ENCODE measurements at regions not wholly inside any gene's neighbourhood (a gene's known extent, or its start where the extent isn't known, plus 50 kb on each side); places are given as distances from the start of the nearest gene placed in this dataset.

- TF ChIP-seq ZNF462 (CRISPR knock-in tag; IDR thresholded peaks at IDR 0.05) = no peak
- no peak for TF ChIP-seq CTCF (conservative IDR thresholded peaks at IDR 0.05; ENCODE audit: low read depth in 2 of 2)
- no peak for TF ChIP-seq POLR2AphosphoS5 (IDR thresholded peaks at IDR 0.05; ENCODE audit: low read depth)
These were observed 545.9 kb upstream of the AMELY start (continued) for GRCh38 chrY:7457286-7458015.

- Histone ChIP-seq H3K79me2 (replicated peaks; ENCODE audit: insufficient read depth) (no peaks in the 10 kb centered on the region), H3K4me3 (no peak overlapping the region), H2AFZ (no peak overlapping the region), H4K20me1 (replicated peaks; ENCODE audit: insufficient read depth) (no peaks in the 10 kb centered on the region), H3K27ac (ENCODE audit: low read depth) (no peak overlapping the region), H3K36me3 (ENCODE audit: insufficient read depth) (no peaks in the 10 kb centered on the region), H3K9me2 (ENCODE audit: insufficient read depth) (no peaks in the 10 kb centered on the region), H3K4me1 (ENCODE audit: insufficient read depth) (no peaks in the 10 kb centered on the region), H3K27me3 (ENCODE audit: insufficient read depth) (no peaks in the 10 kb centered on the region), H3K4me2 (no peak overlapping the region), H3F3A (replicated peaks; ENCODE audit: low read depth) (no peaks in the 10 kb centered on the region)
- peaks cover 4% of the 10 kb centered on the region for H3K9me3 Mint-ChIP-seq
- H3K4me3 Mint-ChIP-seq = no peak overlapping the region
- H3K27me3 Mint-ChIP-seq (ENCODE audit: insufficient read depth, low read depth, poor library complexity) = no peaks in the 10 kb centered on the region
- DNase-seq (ENCODE audit: low spot score) (no peak), ATAC-seq (no peak)
- H3K36me3 Mint-ChIP-seq (ENCODE audit: low read depth) = no peaks in the 10 kb centered on the region; the same call in 2 of the 3 replicates
- no peaks in the 10 kb centered on the region for H3K4me1 Mint-ChIP-seq
- no peak overlapping the region for H3K27ac Mint-ChIP-seq
- TF ChIP-seq REST (IDR thresholded peaks at IDR 0.05; ENCODE audit: unreplicated experiment) (no peak), CTCF (conservative IDR thresholded peaks at IDR 0.05; ENCODE audit: low read depth in 2 of 2) (no peak), EZH2 (IDR thresholded peaks at IDR 0.05; ENCODE audit: low read depth, unreplicated experiment) (no peak), ZNF331 (CRISPR knock-in tag; IDR thresholded peaks at IDR 0.05; ENCODE audit: low read depth) (no peak), JUNB (IDR thresholded peaks at IDR 0.05; ENCODE audit: unreplicated experiment) (no peak), STAT1 (IDR thresholded peaks at IDR 0.05; ENCODE audit: unreplicated experiment) (no peak), CREB1 (CRISPR knock-in tag; IDR thresholded peaks at IDR 0.05; ENCODE audit: low read depth) (no peak), NANOG (IDR thresholded peaks at IDR 0.05; ENCODE audit: borderline replicate concordance) (no peak), ZNF114 (CRISPR knock-in tag; IDR thresholded peaks at IDR 0.05) (no peak), POLR2AphosphoS5 (IDR thresholded peaks at IDR 0.05; ENCODE audit: low read depth) (no peak)
These were observed 544.1 kb upstream of the AMELY start for GRCh38 chrY:7455626-7456025.

Measured in GM23338 (cell line).